Brain microvascular endothelial cell (primary cell): ENCODE measurements at regions not wholly inside any gene's neighbourhood (a gene's known extent, or its start where the extent isn't known, plus 50 kb on each side); places are given as distances from the start of the nearest gene placed in this dataset.

Source experiments
- DNase-seq: peaks from one replicate; pipeline ENCODE4 v3.0.0-alpha.2; 2020
- H3K27ac ChIP-seq: fragments of 250-450 bp; sonication (Bioruptor Pico); 2 replicates; pipeline ENCODE4 v1.5.1; 2020; ENCODE audit warnings: mild to moderate bottlenecking, moderate library complexity
- H3K27me3 ChIP-seq: fragments of 250-450 bp; sonication (Bioruptor Pico); replicated peaks from 2 replicates; pipeline ENCODE4 v1.5.1; 2020; ENCODE audit warnings: mild to moderate bottlenecking
- H3K36me3 ChIP-seq: fragments of 250-450 bp; sonication (Bioruptor Pico); replicated peaks from 2 replicates; pipeline ENCODE4 v1.5.1; 2020; ENCODE audit warnings: mild to moderate bottlenecking
- H3K4me3 ChIP-seq: 2 replicates; pipeline ENCODE4 v1.5.1; 2011; ENCODE audit warnings: low read depth, mild to moderate bottlenecking, control low read depth, low read length, moderate library complexity
- CTCF ChIP-seq: IDR thresholded peaks from 2 replicates; pipeline ENCODE4 v1.5.1; 2011; ENCODE audit warnings: low read depth, mild to moderate bottlenecking, moderate library complexity, low read length, control low read depth, inconsistent platforms; ENCODE audit errors: missing control alignments
- in situ Hi-C: cut with HindIII; loops from 2 replicates; pipeline ENCODE4 v1.10.0; 2017; ENCODE audit warnings: low sequenced_read_pairs, low pct_ligation_motif_present

GRCh38 chr5:164741376-164741775, 1236.0 kb downstream of the MAT2B start:
- Histone ChIP-seq H3K27me3 (no peaks in the 10 kb centered on the region), H3K27ac (no peak overlapping the region), H3K4me3 (no peak overlapping the region), H3K36me3 (no peaks in the 10 kb centered on the region)
- TF ChIP-seq CTCF = no peak
- in situ Hi-C loops = no loop called here
- no peak for DNase-seq

GRCh38 chr5:164742025-164742424, 1236.6 kb downstream of the MAT2B start:
- in situ Hi-C loops = no loop called here
- no peak overlapping the region for H3K4me3 ChIP-seq
- H3K27ac ChIP-seq = no peak overlapping the region
- no peaks in the 10 kb centered on the region for H3K27me3 ChIP-seq
- no peak for DNase-seq
- no peak for TF ChIP-seq CTCF
- no peaks in the 10 kb centered on the region for H3K36me3 ChIP-seq

- no peaks in the 10 kb centered on the region for H3K36me3 ChIP-seq
- no peaks in the 10 kb centered on the region for H3K27me3 ChIP-seq
- no peak overlapping the region for H3K27ac ChIP-seq
- no peak for TF ChIP-seq CTCF
- DNase-seq = no peak
- in situ Hi-C loops = no loop called here
- no peak overlapping the region for H3K4me3 ChIP-seq
These were observed 1241.3 kb downstream of the MAT2B start for GRCh38 chr5:164746723-164747122.

- no peaks in the 10 kb centered on the region for H3K36me3 ChIP-seq
- no peak for TF ChIP-seq CTCF
- no peaks in the 10 kb centered on the region for H3K27me3 ChIP-seq
- DNase-seq = no peak
- H3K27ac ChIP-seq = no peak overlapping the region
- in situ Hi-C loops = no loop called here
- no peak overlapping the region for H3K4me3 ChIP-seq
These were observed 1242.0 kb downstream of the MAT2B start for GRCh38 chr5:164747371-164747770.

GRCh38 chr5:164748861-164749260, 1243.4 kb downstream of the MAT2B start:
- no peaks in the 10 kb centered on the region for H3K36me3 ChIP-seq
- in situ Hi-C loops = no loop called here
- no peak overlapping the region for H3K27ac ChIP-seq
- DNase-seq = no peak
- H3K27me3 ChIP-seq = no peaks in the 10 kb centered on the region
- no peak for TF ChIP-seq CTCF
- H3K4me3 ChIP-seq = no peak overlapping the region

GRCh38 chr5:164753434-164753833, 1248.0 kb downstream of the MAT2B start:
- no peak for DNase-seq
- Histone ChIP-seq H3K4me3 (no peak overlapping the region), H3K27ac (no peak overlapping the region), H3K27me3 (no peaks in the 10 kb centered on the region), H3K36me3 (no peaks in the 10 kb centered on the region)
- TF ChIP-seq CTCF = no peak
- in situ Hi-C loops = no loop called here
